Testis (tissue), 2 donors: ENCODE measurements at regions not wholly inside any gene's neighbourhood (a gene's known extent, or its start where the extent isn't known, plus 50 kb on each side); places are given as distances from the start of the nearest gene placed in this dataset.

Experiments used
- DNase-seq: peaks from one replicate; pipeline ENCODE4 v3.0.0-alpha.2; 2019
- H3K27ac ChIP-seq, 2 donors: fragments of 200-600 bp; sonication (generic); one replicate each; pipeline ENCODE4 v1.5.1; 2019
- H3K27me3 ChIP-seq: fragments of 200-600 bp; sonication (generic); one replicate; pipeline ENCODE4 v1.5.1; 2019
- H3K36me3 ChIP-seq: fragments of 200-600 bp; sonication (generic); one replicate; pipeline ENCODE4 v1.5.1; 2017; ENCODE audit warnings: low read depth; ENCODE audit errors: missing control alignments
- H3K4me1 ChIP-seq: fragments of 200-600 bp; sonication (generic); one replicate; pipeline ENCODE4 v1.5.1; 2019
- H3K4me3 ChIP-seq, 2 donors: fragments of 200-600 bp; sonication (generic); one replicate each; pipeline ENCODE4 v1.5.1; 2017 to 2019
- H3K9me3 ChIP-seq: fragments of 200-600 bp; sonication (generic); one replicate; pipeline ENCODE4 v1.5.1; 2017
- POLR2A ChIP-seq: fragments of 450-650 bp; IDR thresholded peaks from one replicate; pipeline ENCODE4 v1.6.1; 2017; ENCODE audit warnings: antibody characterized with exemption, mild to moderate bottlenecking, moderate library complexity
- WGBS, 2 donors: methylation state at CpG; one replicate each; pipeline ENCODE4 v1.1.5; 2018; 5-methylcytosine and 5-hydroxymethylcytosine counted together
- intact Hi-C: fragments of 100-400 bp; cut with DNase I; formaldehyde crosslinking; loops from one replicate; pipeline ENCODE4 v1.15.1; 2023; ENCODE audit warnings: low total_unique reads
- TF ChIP-seq, protein P1 (sequence below), 3 experiments: fragments of 450-650 bp in 2 of 3; fragments of 200-600 bp in 1 of 3; sonication (generic) in 1 of 3; IDR thresholded peaks; one replicate each; pipeline ENCODE4 v1.5.1; 2016 to 2019; ENCODE audit warnings: antibody characterized with exemption in 3 of 3, mild to moderate bottlenecking in 2 of 3, moderate library complexity in 1 of 3

DNA sequence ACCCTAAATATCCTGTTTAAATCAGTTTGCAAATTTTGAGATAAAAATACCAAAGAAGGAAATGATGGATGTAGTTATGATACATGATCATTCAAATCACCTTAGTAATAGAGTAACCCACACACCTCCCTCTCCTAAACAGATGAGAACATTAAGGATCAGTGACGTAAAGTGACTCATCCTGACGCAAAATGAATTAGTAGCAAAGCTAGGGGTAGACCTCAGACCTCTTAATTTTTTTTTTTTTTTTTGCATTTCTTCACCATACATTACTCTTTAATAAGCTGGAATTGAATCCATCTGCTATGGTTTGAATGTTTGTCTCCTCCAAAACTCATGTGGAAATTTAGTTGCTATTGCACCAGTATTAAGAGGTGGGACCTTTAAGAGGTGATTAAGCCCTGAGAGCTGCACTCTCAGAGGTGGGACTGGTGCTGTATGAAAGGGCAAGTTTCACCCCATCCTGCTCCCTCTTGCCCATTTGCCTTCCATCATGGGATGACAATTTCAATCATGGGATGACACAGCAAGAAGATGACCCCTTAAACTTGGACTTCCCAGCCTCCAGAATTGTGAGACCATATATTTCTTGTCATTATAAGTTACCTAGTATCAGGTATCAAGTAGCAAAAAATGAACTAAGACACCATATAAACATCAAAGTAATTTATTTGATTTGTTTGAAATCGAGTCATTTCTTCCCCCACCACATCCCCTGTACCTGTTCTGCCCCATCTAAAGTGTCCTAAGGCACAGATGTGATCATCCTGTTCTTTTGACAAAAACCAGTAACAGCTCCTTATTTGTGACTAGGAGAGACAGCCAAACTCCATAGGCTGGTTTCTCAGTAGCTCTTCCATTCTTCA, 114.6 kb upstream of the DUSP10 start:
- H3K4me1 ChIP-seq, result no peaks in the 10 kb centered on the region
- no peaks in the 10 kb centered on the region for H3K27me3 ChIP-seq
- H3K9me3 ChIP-seq, result no peaks in the 10 kb centered on the region
- DNase-seq, result no peak
- TF ChIP-seq, protein P1, sequence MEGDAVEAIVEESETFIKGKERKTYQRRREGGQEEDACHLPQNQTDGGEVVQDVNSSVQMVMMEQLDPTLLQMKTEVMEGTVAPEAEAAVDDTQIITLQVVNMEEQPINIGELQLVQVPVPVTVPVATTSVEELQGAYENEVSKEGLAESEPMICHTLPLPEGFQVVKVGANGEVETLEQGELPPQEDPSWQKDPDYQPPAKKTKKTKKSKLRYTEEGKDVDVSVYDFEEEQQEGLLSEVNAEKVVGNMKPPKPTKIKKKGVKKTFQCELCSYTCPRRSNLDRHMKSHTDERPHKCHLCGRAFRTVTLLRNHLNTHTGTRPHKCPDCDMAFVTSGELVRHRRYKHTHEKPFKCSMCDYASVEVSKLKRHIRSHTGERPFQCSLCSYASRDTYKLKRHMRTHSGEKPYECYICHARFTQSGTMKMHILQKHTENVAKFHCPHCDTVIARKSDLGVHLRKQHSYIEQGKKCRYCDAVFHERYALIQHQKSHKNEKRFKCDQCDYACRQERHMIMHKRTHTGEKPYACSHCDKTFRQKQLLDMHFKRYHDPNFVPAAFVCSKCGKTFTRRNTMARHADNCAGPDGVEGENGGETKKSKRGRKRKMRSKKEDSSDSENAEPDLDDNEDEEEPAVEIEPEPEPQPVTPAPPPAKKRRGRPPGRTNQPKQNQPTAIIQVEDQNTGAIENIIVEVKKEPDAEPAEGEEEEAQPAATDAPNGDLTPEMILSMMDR (IDR thresholded peaks at IDR 0.05), result no peak
- no peak for TF ChIP-seq POLR2A
- H3K4me3 ChIP-seq, result no peak overlapping the region
- no peaks in the 10 kb centered on the region for H3K36me3 ChIP-seq
- WGBS, 2 donors, result 89 to 95% methylated on average over 3 of the region's 3 CpGs
- no peak overlapping the region for H3K27ac ChIP-seq
- intact Hi-C loops, result no loop called here

DNA sequence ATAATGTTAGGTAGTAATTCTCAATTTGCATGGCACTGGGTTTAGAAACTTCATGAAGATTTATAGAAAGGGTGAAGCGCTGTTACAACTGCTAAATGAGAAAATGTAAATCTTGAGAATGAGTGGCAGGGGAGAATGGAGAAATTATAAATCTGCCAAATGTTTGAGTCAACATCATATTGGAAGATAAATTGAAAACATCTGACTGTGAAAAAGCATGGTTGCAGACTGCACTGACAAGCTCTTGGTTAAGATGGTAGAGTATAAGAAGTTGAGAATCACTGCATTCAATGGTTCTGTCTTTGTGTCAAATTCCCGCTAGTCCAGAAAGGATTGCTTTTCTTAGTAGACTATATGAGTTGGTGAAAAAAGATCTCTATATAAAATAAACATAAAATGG, 113.3 kb upstream of the DUSP10 start:
- no peaks in the 10 kb centered on the region for H3K4me1 ChIP-seq
- intact Hi-C loops, result no loop called here
- no peaks in the 10 kb centered on the region for H3K36me3 ChIP-seq
- H3K4me3 ChIP-seq, result no peak overlapping the region
- no peak for DNase-seq
- no peaks in the 10 kb centered on the region for H3K9me3 ChIP-seq
- WGBS, 2 donors, result 89 to 90% methylated on average over 2 of the region's 2 CpGs
- no peak for TF ChIP-seq POLR2A
- TF ChIP-seq, protein P1 (IDR thresholded peaks at IDR 0.05), result no peak
- no peak overlapping the region for H3K27ac ChIP-seq
- H3K27me3 ChIP-seq, result no peaks in the 10 kb centered on the region

DNA sequence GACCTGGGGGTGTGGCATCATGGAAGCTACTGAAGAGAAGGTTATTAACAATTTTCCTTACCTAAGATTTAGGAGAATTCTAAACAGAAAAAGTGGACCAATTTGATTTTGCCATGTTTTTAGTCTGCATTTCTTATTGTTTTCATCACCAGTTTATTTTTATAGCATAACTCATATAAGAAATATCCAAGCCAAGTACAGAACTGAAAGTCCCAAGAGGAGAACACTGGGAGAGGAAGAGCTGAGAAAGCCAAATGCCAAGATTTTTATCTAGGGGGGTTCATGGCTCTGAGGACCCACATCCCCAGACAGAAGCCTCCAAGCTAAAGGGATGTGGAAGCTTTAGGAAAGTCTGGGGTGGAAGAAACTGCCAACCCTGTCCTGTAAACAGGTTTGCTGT, 109.4 kb upstream of the DUSP10 start:
- Histone ChIP-seq H3K27ac (no peak overlapping the region), H3K4me3 (no peak overlapping the region), H3K27me3 (no peaks in the 10 kb centered on the region), H3K4me1 (no peaks in the 10 kb centered on the region), H3K9me3 (no peaks in the 10 kb centered on the region), H3K36me3 (no peaks in the 10 kb centered on the region)
- intact Hi-C loops, result no loop called here
- TF ChIP-seq, protein P1 (IDR thresholded peaks at IDR 0.05), result no peak
- TF ChIP-seq POLR2A, result no peak
- no peak for DNase-seq

DNA sequence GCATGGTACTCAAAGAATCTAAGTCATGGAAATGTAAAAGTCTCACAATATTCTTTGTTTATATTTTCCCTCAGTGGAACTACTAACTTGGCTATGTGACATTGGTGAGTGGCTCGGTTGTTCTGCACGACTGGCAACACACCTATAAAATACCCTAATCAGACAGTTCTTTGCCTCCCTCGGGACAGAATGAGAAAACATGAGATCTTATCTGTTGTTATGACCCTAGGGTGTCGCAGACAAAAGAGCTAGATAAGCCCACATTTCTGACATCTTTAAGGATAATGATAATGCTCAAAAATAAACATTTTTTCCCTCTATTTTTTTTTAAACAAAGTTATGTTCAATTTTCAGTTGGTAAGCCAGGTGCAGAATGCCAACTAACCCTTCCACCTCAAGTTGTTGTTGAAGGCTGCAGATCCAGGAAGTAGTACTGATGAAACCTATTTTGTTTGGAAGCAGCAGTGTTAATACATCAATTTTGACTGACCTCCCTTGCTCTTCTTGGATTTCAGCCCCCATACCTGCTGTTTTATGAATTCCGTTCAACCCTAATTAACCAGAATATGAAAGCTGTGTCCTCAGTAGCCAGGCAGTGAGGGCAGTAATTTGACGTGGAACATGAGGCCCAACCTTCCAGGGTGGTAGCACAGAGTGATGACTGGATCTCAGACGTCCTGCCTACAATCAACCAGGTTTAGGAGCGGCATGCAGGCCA, 108.7 kb upstream of the DUSP10 start:
- no peak overlapping the region for H3K4me3 ChIP-seq
- intact Hi-C loops, result no loop called here

More for the DNA sequence above, 108.7 kb upstream of the DUSP10 start:
- Histone ChIP-seq H3K36me3 (no peaks in the 10 kb centered on the region), H3K4me1 (no peaks in the 10 kb centered on the region), H3K27ac (no peak overlapping the region), H3K27me3 (no peaks in the 10 kb centered on the region), H3K9me3 (no peaks in the 10 kb centered on the region)
- no peak for DNase-seq
- WGBS, 2 donors, result 66 to 72% methylated on average over 8 of the region's 8 CpGs
- TF ChIP-seq POLR2A, result no peak
- TF ChIP-seq, protein P1 (IDR thresholded peaks at IDR 0.05), result no peak
